HG02938 (cell line): ENCODE measurements at regions not wholly inside any gene's neighbourhood (a gene's known extent, or its start where the extent isn't known, plus 50 kb on each side); places are given as distances from the start of the nearest gene placed in this dataset.
"Not testable (repeated sequence)": the region's sequence is repeated elsewhere in the genome, so short reads cannot be mapped to it uniquely, and the experiment has no call there.

Experiments used
- ATAC-seq: cut with Tn5 transposase; IDR thresholded peaks from one replicate; pipeline ENCODE4 v1.9.1; 2021; ENCODE audit warnings: mild to moderate bottlenecking, moderate library complexity; ENCODE audit not compliant: unreplicated experiment

DNA sequence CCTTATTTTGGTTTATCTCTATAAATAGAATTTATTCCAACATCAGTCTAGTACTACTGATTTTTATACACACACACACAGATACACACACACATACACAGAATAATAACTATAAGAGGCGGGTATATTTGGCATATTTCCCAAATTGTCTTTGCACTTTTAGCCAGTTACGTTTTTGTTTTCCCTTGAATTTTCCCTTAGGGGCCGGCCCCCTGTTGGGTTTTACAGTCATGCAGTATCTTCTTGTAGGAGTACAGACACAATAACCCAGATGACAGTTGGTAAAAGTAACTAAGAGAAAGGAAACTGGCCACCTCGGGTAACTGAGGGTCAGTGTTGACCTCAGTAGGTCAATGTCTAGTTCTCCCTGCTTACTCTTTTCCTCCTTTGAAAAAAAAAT, 50.9 kb downstream of the DISP1 start:
- no peak for ATAC-seq

GRCh38 chr1:222867316-222867715, 52.5 kb downstream of the DISP1 start:
- no peak for ATAC-seq

- ATAC-seq = no peak
Measured at GRCh38 chr1:222876182-222876581, 61.3 kb downstream of the DISP1 start.

GRCh38 chr1:222877854-222878253, 63.0 kb downstream of the DISP1 start:
- no peak for ATAC-seq

GRCh38 chr1:222880587-222880986, 65.7 kb downstream of the DISP1 start:
- ATAC-seq = no peak

DNA sequence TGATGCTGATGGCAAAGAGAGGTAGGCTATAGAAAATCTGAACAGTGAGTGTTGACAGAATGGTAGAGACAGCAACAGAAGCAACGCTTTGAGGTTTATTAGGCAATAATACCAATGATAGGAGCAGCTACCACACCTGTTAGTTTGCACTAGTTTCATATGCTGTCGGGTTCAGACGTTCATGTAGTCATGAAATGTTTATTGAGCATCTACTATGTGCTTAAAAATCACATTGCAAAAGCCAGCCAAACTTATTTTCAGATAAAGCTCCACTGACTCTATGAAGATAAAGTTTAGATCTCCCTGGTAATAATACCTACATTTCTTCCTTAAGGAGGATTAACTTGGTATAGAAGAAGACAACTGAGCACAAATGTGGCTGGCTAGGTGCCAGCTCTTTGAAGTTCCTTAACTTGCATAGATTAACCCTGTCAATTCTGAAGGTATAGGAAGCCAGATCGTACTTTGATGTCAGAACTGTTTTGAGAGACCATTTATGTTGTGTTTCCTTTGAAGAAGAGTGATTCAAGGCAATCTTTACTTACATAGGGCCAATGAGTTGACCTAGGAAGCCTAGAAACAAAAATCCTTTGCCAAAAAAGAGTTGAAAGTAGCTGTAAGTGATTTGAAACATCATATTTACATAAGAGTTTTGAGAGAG, 71.5 kb downstream of the DISP1 start:
- ATAC-seq = no peak

DNA sequence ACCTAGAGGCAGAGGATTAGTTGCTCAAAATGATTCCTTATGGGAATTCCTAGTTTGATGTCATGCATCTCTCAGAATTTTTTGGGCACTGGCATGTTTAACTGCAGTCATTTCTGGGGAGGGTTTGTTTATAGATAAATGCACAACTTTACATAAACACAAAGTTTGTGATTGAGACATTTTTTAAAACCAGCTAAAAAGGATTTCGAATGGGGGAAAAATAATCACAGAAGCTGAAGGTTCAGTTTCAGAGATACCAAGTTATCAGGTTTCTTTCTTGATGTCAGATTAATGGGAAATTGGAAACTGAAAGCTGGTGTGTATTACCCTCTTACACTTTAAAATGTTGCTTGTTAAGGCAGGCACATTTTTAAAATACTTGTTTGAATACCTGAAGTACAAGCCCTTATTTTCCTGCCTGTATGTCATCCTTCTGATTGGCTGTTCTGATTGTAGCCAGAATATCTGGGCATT, 72.1 kb downstream of the DISP1 start:
- ATAC-seq = no peak

- no peak for ATAC-seq
Measured at GRCh38 chr1:222889440-222889839, 74.6 kb downstream of the DISP1 start.

DNA sequence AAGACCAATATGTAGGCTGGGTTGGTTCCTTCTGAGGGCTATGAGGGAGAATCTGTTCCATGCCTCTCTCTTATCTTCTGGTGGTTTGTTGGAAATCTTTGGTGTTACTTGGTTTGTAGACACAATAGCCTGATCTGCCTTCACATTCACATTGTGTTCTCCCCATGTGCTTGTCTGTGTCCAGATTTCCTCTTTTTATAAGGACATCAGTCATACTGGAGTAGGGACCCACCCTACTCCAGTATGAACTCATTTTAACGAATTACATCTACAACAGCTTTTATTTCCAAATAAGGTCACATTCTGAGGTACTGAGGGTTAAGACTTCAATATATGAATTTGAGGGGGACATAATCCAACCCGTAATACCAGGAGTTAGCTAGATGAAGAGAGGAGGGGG, 75.9 kb downstream of the DISP1 start:
- no peak for ATAC-seq

DNA sequence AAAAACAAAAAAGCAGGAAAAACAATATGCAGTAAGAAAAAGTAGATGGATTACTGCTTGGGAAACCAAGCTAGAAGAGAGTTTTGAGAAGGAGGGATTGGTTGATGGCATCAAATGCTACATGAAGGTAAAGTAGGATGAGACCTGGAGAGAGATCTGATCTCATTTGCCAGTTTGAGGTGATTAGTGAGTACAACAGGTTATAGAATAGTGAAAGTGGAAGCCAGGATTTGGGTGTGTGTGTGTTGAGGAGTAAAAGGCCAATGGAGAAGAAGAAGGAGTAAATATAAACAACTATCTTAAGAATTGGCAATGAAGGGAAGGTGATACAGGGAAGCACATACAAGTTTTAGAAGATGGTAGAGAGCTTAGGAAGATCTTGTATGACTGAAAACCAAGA, 76.7 kb downstream of the DISP1 start:
- ATAC-seq = no peak

DNA sequence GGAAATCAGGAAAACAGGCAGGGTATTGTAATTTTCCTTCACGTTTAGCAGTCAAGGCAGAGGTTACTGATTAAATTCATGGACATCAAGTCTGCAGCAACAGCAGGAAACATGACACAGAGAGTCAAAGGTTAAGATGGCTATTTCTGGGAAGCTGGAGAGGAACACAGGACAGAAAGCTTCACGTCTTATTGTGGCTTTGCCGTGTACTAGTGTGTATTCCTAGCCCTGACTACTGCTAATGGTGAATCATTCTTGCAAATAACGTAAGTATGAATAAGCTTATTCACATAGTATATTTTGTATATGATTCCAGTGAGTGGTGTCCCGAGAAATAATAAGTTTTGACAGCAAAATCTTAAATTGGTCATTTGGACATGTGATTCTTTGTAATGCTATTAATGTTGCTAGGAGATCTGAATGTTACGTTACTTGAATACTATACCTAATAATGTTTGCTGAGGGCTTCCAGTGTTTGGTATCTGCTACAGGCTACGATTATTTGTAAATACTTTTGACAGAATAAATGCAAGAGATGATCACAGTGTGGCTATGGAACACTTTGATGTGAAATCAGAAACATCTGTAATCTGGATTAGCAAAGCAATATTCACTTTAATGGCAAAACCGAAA, 77.4 kb downstream of the DISP1 start:
- no peak for ATAC-seq

DNA sequence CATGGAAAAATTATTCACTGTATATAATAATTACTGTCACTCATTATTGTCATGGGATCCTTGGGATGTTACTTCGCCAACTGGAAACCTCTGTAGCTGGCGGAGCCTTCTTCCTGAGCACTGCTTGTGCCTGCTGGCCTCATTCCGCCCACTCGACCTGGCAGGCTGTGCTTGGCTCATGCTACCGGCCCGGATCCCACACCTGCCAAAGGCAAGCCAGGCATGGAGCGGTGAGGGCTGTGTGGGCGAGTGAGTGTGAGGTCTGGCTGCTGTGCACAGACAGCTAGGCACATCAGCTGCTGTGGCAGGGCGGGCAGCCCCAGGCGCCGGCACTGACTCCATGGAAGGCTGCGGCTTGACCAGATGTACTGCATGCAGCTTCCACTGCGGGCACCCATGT, 78.4 kb downstream of the DISP1 start:
- ATAC-seq = no peak

- ATAC-seq = no peak
Measured at GRCh38 chr1:222894331-222894730, 79.5 kb downstream of the DISP1 start.

GRCh38 chr1:222896630-222897526, 82.0 kb downstream of the DISP1 start:
- no peak for ATAC-seq

GRCh38 chr1:222897527-222898190, 82.8 kb downstream of the DISP1 start:
- ATAC-seq = no peak

DNA sequence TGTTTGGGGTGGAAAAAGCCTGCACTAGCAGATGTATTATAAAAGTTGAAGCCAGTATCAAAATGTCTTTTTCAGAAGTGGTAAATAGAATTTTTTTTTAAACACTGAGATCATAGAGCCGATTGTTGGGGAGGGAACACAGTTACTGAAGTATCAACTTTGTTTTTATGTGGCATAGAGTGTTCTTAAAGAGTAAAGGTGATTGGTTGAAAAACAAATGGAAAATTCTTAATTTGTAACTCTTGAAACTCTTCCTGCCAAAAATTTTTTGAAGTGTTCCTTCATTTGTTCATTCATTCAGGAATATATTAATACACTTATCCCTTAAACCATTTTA, 83.3 kb downstream of the DISP1 start:
- no peak for ATAC-seq

- no peak for ATAC-seq
Measured at GRCh38 chr1:222899471-222899870, 84.6 kb downstream of the DISP1 start.

DNA sequence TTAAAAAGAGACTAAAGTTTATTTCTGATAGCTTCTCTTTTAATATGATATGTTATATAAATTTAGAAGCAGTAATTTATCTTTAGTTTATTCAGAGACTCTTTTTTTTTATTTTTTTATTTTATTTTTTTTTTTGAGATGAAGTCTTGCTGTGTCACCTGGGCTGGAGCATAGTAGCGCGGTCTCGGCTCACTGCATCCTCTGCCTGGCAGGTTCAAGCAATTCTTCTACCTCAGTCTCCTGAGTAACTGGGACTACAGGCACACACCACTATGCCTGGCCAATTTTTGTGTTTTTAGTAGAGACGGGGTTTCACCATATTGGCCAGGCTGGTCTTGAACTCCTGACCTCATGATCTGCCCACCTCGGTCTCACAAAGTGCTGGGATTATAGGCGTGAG, 89.6 kb downstream of the DISP1 start:
- no peak for ATAC-seq

GRCh38 chr1:222905151-222905550, 90.3 kb downstream of the DISP1 start:
- ATAC-seq = no peak

GRCh38 chr1:222906271-222906739, 91.5 kb downstream of the DISP1 start:
- ATAC-seq = not testable (repeated sequence)

GRCh38 chr1:222909586-222909985, 94.7 kb downstream of the DISP1 start:
- ATAC-seq = no peak
